Right lung (tissue), 2 donors: ENCODE measurements at regions not wholly inside any gene's neighbourhood (a gene's known extent, or its start where the extent isn't known, plus 50 kb on each side); places are given as distances from the start of the nearest gene placed in this dataset.
A peak's percentile ranks its signal among the peaks of the same experiment; 100 is the strongest.

ENCODE experiments used
- DNase-seq, 2 donors: peaks; one replicate each; pipeline ENCODE4 v3.0.0-alpha.2; 2013

DNA sequence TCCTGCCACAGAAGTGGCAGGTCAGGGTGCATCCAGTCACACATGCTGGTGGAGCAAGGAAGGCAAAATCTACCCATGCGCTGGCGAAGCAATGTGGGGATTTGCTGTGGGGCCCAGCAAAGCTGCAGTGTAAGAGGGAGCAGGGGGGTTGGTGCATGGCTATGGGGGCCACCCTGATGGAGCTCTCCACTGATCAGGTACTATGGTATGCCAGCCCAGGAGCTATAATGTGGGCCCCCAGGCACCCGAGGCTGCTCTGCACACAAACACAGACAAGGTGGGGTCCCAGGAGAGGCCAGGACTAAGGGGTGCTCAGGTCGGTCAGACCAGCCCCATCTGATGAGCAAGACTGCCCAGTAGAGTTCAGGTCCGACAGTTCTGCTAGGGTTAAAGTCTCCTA lies 213.5 kb downstream of the ZC3H11B start:
- DNase-seq: no peak

DNA sequence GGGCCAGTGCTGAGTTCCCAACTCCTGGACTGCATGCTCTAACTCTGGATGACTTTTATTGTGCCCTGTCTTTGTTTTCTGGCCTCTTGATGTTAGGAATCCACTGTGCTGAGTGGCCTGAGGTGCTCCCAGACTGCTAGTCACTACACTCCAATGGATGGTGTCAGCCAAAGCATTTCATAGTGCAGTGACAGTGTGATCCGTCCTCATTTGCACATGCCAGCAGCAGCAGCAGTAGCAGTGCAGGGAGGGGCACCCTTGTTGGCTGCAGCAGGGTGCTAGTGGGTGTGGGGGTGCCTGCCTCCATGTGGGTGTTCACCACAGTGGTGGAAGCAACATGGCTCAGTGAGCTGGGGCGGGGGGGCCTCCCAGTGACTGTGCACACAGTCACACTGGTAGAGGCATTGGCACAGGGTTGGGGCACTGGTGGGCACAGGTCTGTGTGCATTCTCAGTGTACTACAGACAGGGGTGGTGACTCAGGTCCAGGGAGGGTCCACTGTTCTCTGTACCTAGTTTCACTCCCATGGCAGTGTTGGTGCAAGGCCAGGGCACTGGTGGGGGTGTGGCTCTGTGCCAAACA lies 214.0 kb downstream of the ZC3H11B start:
- DNase-seq: no peak

DNA sequence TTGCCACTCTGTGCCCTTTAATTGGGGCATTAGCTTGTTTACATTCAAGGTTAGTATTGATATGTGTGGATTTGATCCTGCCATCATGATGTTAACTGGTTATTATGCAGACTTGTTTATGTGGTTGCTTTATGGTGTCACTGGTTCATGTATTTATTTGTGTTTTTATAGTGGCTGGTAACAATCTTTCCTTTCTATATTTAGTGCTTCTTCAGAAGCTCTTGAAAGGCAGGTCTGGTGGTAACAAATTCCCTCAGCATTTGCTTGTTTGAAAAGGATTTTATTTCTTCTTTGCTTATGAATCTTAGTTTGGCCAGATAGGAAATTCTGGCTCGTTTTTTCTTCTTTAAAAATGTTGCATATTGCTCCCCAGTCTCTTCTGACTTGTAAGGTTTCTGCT lies 215.4 kb downstream of the ZC3H11B start:
- DNase-seq: no peak

DNA sequence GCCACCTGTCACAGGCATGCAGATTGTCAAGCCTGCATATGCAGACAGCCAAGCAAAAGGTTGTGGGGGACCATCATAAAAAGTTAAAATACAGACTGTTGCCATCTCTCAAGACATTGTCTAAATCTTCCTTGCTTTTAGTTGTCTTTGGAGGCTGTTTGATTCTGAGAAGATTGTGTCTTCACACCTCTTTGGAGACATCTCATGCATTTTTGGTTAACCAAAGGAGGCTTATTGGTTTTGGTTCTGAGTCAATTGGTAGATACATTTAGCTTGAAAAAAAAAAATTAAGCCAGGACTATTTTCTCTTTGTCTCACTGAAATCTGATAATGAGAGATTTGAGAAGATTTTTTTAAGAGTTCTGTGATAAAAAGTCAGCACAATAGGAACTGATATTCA lies 217.6 kb downstream of the LYPLAL1 start:
- no peak for DNase-seq

DNA sequence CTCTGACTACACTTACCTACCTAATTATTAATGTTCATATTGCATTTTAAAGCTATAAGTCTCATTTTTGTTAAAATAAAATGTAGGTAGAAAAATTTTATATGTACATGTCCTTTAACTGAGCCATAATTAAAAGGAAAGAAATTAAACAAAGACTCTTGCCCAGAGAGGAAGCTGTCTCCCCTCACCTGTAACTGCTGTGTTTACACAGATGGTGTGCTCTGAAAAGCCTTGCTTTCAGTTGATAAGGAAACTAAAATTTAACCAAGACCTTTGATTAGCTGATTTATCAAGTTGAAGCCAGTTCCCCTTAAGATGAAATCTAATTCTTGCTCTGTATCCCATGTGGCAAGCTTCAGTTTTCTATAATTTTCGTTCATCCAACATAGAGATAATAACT lies 213.5 kb downstream of the LYPLAL1 start:
- no peak for DNase-seq

DNA sequence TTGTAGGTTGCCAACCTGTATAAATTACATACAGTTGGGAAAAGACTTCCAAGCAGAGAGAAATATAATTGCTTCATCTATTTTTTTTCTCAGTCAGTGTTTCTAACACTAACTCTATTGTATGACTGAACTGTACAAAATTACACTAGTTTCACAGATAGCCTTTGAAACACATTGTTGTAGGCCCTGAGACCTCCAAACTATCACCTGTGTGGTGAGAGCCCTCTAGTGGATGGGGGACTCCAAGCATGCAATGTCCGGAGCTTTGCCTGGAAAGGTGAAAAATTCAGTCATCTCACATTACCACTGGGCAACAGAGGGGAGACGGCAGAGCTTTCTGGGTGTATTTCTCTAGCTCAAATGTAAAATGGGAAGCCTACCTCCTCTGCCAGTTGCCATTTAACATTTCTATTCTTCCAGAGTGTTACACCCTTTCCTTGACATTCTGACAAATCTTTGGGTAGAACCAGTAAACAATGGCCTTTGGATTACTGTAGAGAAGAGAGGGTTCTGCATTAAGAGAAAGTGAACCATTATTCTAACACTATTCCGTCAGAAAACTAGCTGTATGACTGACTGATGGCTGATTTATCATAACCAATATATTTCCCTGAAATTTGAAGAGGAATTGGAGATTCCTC lies 212.2 kb downstream of the LYPLAL1 start:
- DNase-seq: no peak

DNA sequence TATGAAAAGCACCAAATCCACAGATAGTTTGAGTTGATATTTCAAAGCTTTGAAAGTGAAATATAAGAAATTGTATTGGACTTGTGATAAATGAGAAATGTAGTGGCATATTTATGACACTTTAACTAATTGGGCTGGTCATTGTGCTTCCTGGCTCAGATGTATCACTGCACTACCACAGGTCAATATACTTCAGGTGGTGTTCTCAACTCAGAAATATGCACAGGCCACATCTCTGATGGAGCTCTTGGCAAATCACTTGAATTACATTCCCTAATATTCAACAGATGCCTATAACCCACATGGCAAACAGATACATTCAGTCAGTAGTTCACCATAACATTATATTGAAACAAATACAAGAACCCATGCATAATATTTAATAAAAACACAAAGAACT lies 209.6 kb downstream of the LYPLAL1 start:
- DNase-seq: no peak

DNA sequence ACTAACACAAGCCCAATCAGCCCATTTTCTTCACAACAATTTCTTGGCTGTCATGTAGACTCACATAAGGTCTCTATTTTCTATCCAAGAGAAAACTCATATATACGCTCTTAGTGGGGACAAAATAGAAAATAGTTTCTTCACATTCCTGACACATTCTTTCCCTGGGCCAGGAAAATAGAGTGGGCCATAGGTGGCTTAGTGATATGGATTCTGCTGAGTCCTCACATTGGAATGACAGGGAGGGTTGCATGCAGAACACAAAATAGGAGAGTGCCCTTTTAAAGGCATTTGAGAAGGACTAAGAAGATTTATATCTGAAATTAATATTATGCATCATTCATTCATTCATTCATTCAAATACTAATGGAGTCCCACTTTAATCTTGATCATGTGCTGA lies 207.7 kb downstream of the LYPLAL1 start:
- DNase-seq: no peak

DNA sequence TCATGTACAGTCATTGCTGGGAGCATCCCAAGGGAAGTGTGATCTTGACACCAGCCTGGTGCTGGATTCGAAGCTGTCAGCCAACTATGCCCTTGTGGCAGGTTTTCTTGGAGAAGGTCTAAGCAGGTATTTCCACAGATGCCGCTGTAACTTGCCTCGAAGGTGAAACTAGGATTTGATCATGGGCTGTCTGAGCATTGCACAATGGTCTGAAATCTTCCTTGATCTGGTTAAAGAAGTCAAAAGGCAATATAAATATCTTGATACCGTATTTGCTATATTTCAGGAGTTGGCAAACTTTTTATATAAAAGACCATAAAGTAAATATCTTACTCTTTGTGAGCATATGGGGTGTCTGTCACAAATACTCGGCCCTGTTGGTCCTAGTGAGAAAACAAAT lies 206.8 kb downstream of the LYPLAL1 start:
- DNase-seq: no peak

DNA sequence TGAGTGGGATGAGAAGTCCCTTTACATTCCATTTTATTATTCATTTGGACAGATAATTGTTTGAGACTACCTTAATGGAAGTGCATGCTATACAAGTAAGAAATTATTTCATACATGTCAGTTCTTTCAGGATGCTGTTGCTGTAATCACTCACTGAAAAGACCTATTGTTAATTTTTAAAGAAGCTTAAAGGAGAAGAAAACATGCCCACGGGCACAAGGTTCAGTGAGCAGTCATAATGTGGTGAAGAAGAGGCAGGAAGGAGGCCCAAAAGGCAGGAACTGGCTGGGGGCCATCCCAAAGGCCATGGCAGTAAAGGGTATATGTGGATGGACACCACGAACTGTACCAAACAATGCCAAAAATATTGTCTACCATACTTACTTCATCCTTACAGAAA lies 206.0 kb downstream of the LYPLAL1 start:
- DNase-seq: no peak

DNA sequence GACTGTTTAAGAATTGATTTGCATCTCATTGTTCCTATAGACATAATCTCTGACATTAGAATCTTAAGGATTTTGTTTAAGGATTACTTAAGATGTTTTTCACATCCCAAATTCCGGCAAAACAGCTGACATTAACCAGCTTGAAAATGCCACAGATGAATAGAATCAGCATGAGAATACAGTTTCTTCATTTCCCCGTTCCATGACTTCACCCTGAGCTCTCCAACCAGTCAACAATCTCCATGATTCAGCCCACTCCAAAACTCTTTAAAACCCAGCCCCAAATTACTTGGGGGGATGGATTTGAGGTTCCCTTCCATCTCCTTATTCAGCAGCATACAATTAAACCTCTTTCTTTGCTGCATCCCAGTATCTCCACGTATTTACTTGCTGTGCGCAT lies 201.0 kb downstream of the LYPLAL1 start:
- DNase-seq: no peak

DNA sequence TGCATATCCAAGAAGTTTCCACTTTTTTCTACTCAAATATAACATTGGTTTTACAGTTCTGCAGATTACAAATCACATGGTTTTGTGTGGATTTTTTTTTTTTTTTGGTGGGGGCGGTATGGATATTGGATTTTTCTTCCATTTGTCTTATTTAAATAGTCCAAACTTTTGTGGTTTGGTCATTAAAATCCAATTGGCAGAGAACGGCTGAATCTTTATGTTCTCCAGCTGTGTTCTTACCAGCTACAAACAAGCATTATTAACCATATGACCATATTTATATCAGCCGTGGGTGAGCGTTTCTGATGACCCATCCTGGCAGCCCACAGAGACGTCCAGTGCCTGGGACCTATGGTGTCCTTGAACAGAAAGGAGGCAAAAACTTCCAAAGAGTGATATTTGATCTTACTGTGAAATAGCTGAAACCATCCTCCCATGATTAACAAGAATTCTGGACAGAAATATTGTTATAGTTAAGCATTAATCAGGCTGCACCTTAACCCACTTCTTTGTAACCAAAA lies 200.4 kb downstream of the LYPLAL1 start:
- no peak for DNase-seq

DNA sequence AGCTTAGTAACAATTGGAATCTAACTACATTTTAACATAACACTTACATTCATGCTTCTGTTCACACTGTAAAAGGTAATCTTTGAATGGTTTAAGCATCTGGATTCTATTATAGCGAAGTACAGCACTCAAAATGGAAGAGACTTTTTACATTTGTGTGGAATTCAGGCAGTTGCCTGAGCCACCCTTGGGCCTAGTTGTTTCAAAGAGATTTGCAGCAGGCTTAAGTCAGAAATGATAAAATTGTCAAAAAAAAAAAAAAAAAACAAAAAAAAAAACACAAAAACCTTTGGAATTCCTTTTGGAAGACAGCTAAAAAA lies 199.9 kb downstream of the LYPLAL1 start:
- no peak for DNase-seq

DNA sequence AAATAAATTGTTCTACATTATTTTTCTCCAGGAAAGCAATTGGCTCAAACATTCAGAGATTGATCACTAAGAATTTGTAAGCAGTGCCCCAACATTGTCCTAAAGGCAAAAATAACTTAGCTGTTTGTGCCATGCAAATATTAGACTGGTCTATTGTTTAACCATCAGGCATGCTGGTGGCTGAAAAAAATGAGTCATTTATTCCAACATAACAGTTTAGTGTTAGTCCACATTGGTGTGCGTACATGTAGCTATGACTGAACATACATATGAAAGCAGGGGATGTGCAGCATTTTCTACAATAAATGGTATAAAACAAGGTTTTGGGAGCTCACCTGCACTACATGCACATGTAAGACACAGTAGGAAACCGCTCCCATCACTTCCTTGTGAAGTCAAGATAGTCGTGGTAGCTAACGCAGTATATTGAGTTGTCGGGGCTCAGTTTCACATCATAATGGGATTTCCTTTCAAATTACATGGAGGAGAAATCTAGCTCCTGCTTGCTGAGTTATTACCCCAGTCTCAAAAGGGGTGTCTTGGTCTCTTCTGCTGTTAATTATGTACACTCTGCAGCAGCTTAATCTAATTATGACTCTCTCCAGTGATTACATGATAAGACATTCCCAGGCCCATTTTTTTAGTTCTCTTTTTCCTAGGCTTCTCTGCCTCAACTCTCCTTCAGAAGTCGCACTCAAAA lies 199.4 kb downstream of the LYPLAL1 start:
- no peak for DNase-seq

DNA sequence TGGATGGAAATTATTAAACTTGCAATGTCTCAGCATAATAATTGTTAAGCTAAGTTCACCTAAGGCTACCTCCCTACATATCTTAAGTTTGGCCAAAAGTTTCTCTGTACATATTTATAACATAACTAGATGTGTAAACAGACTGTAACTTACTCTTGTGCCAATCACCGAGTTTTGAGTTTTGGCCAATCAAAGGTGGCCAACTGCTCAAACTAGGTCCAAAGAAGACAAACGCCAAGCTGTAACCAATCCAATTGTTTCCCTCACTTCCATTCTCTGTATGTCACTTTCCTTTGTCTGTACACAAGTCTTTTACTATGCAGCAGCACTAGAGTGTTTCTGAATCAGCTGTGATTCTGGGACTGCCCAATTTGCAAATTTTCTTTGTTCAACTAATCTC lies 197.8 kb downstream of the LYPLAL1 start:
- no peak for DNase-seq

DNA sequence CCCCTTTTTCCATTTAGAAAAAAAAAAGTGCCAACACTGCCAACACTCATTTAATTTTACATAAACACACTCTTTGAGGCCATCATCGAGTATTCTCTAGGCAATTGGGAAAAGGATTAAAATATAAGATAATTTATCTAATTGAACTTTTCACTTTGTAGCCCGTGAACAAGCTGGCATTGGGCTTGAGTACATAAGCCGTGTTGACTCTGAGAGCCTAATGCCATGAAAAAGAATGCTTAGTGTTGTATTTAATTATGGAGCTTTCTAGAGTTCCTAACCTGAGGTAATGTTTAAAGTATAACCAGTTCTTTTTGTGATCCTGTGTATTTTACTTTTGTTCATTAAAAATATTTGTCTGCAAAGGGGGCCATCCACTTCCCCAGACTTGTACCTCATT lies 193.8 kb downstream of the LYPLAL1 start:
- DNase-seq: no peak

DNA sequence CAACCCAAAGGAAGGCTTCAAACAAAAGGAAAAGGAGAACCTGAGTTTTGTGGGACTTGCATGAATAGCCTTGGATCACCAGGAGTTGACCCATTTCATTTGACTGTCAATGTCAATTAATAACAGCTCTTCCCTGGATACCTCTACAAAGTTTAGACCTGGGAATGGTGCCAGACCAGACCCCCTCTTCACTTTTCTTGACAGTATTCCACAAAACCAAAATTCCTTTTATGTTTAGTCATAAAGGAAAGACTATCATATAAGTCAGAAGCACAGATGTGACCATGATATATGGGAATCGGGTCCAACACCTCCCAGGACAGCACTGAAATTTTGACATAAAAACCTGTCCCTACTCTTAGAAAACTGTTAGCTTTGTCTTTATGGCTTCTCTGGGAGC lies 191.8 kb downstream of the LYPLAL1 start:
- no peak for DNase-seq

DNA sequence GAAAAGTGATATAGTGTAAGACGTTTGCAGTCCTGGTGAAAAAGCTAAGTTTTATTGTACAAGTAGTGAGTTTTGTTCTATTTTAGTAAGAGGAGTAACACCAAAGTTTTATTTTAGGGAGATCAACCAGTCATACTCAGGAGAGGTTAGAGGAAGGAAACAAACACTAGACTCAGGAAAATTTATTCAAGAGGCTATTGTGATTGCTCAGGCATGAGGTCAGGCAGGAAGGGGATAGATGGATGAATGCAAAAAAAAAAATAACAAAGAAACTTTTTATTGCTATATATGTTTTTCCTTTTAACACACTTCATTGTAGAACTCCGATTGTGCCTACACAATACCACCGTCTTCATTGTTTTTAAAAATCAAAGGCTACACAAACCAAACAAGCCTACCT lies 189.0 kb downstream of the LYPLAL1 start:
- DNase-seq: no peak

DNA sequence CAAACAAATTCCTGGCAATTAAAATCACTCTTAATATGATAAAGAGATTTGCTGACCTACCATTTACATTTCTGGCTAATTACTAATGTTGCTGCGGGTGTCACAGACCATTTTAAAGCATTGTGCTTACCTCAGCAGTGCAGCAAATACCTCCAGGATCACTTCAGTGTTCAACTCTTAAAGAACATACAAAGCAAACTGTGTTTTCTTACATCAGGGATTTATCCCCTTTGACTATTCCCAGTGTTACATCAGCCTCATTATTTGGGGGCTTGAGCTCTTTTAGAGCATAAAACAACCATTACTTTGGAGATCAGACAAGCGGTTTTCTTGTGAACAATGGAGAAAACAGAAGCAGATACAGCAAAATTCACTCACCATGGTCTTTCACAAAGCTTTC lies 185.4 kb downstream of the LYPLAL1 start:
- DNase-seq: peak in 1 of 2 donors; percentile 35

DNA sequence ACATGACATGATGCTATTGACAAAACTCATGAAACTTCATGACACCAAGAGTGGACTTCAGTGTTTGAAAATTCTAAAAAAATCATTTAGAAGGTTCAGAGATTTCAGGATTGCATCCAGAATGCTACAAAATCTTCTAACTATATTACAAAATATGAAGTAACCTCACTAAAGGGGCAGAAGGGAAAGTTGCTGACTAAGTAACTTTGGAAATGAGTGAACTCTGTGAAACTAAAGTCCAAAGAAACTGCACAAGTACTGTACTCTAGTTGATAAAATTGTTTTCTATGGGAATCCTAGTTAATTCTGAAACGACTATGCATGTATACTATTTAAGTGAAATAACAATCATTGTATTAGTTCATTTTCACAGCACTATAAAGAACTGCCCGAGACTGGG lies 184.4 kb downstream of the LYPLAL1 start:
- no peak for DNase-seq

DNA sequence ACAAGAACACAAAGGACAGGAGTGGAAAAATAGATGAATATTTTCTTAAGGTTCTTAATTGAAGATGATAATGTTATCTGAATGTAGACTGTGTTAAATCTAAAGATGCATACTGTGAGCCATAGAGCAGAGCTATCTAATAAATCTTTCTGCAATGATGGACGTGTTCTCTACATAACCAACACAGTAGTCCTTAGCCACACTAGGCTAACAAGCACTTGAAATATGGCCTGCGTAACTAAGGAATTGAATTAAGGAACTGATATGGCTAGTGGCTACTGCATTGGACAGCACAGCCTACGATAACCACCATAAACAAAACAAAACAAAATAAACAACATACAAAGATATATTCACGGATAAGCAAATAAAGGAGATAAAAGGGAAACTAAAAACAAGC lies 181.3 kb downstream of the LYPLAL1 start:
- no peak for DNase-seq

DNA sequence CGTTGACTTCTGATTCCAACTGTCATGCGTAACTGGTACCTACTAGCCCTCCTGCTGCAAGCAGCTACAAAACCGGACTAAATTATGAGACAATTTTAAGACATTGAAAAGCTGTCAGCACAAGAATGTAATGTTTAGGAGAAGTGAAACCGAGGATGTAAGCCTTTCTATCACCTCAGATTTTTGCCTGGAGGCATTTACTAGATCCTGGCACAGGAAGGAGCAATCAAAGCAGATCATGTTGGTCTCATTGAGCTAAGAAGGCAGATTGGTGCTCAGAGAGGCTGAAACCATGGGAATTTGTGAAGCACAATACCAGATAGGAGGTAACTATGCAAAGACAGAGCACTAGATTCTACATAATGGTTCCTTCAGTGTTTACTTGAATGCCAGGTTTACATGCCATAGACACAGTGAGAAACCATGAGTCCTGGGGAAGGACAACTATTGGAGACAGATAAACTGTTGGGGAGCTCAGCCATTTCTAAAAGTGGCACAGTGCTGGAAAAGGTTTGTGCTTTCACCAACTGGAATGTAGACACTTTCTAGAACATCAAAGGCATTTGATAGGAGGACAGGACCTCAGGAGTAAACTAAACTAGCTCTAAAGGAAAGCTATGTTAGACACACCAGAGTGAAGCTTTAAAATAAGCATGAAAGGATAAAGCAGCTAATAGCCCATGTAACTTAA lies 179.4 kb downstream of the LYPLAL1 start:
- no peak for DNase-seq
